PC-9 (cell line): ENCODE measurements at regions not wholly inside any gene's neighbourhood (a gene's known extent, or its start where the extent isn't known, plus 50 kb on each side); places are given as distances from the start of the nearest gene placed in this dataset.
"Not testable (repeated sequence)": the region's sequence is repeated elsewhere in the genome, so short reads cannot be mapped to it uniquely, and the experiment has no call there.

ENCODE experiments used
- BruUV-seq: library from RNA; stranded (reverse); fragments of 400-500 nt; replicated peaks from 2 replicates; lab custom pipeline; 2021; lab: Mats Ljungman, UMichigan
- CTCF ChIA-PET: fragments of 300-600 bp; sonication (Branson Sonifier 250); formaldehyde crosslinking; loops from one replicate; lab custom pipeline; 2022; ENCODE audit warnings: antibody characterized with exemption; lab: Charles Lee
- POLR2A ChIA-PET: fragments of 300-600 bp; sonication (Branson Sonifier 250); formaldehyde crosslinking; loops from one replicate; lab custom pipeline; 2022; ENCODE audit warnings: antibody characterized with exemption; ENCODE audit not compliant: unreplicated experiment; lab: Charles Lee
- DNase-seq, 2 experiments: peaks; one replicate each; pipeline versions ENCODE4 v3.0.0 to v3.0.0-alpha.2; 2015 to 2022; ENCODE audit warnings: mixed read lengths in 1 of 2
- H2AFZ ChIP-seq: fragments of 200-600 bp; sonication (generic); 2 replicates; pipeline ENCODE4 v1.8.1; 2017; ENCODE audit warnings: antibody characterized with exemption
- H3F3A ChIP-seq: fragments of 200-600 bp; sonication (generic); 2 replicates; pipeline ENCODE4 v1.8.1; 2017; ENCODE audit warnings: antibody characterized with exemption, mild to moderate bottlenecking, low read depth; ENCODE audit not compliant: insufficient read depth
- H3K27ac ChIP-seq: fragments of 200-600 bp; sonication (generic); 2 replicates; pipeline ENCODE4 v1.6.1; 2016; ENCODE audit warnings: mixed run types
- H3K27me3 ChIP-seq: fragments of 200-600 bp; sonication (generic); 2 replicates; pipeline ENCODE4 v1.6.1; 2016; ENCODE audit warnings: low read depth, mixed run types; ENCODE audit not compliant: insufficient read depth
- H3K36me3 ChIP-seq: fragments of 200-600 bp; sonication (generic); 2 replicates; pipeline ENCODE4 v1.6.1; 2016; ENCODE audit warnings: low read depth, mixed run types
- H3K4me1 ChIP-seq: fragments of 200-600 bp; sonication (generic); replicated peaks from 2 replicates; pipeline ENCODE4 v1.6.1; 2016; ENCODE audit warnings: mixed run types; ENCODE audit not compliant: insufficient read depth
- H3K4me2 ChIP-seq: fragments of 200-600 bp; sonication (generic); 2 replicates; pipeline ENCODE4 v1.6.1; 2017; ENCODE audit warnings: mixed run types
- H3K4me3 ChIP-seq: fragments of 200-600 bp; sonication (generic); 2 replicates; pipeline ENCODE4 v1.6.1; 2016; ENCODE audit warnings: mixed run types
- H3K79me2 ChIP-seq: fragments of 200-600 bp; sonication (generic); 2 replicates; pipeline ENCODE4 v1.6.1; 2017; ENCODE audit warnings: low read depth, mixed run types
- H3K9me2 ChIP-seq: fragments of 200-600 bp; sonication (generic); 2 replicates; pipeline ENCODE4 v1.8.1; 2017; ENCODE audit warnings: mild to moderate bottlenecking; ENCODE audit not compliant: insufficient read depth
- H3K9me3 ChIP-seq: fragments of 200-600 bp; sonication (generic); 2 replicates; pipeline ENCODE4 v1.8.1; 2016; ENCODE audit warnings: low read depth; ENCODE audit not compliant: insufficient read depth
- H4K20me1 ChIP-seq: fragments of 200-600 bp; sonication (generic); 2 replicates; pipeline ENCODE4 v1.8.1; 2017; ENCODE audit not compliant: insufficient read depth
- EZH2 ChIP-seq: fragments of 200-600 bp; sonication (generic); IDR thresholded peaks from 2 replicates; pipeline ENCODE4 v1.8.0; 2017; ENCODE audit warnings: antibody characterized with exemption, low read depth
- intact Hi-C: fragments of 100-400 bp; cut with micrococcal nuclease; formaldehyde crosslinking; loops from one replicate; pipeline ENCODE4 v1.10.0; 2022; ENCODE audit not compliant: unreplicated experiment
- TF ChIP-seq, protein P1 (sequence below): fragments of 200-600 bp; sonication (generic); conservative IDR thresholded peaks from 2 replicates; pipeline ENCODE4 v1.6.1; 2017; ENCODE audit warnings: mixed run types, antibody characterized with exemption, mild to moderate bottlenecking, moderate library complexity

DNA sequence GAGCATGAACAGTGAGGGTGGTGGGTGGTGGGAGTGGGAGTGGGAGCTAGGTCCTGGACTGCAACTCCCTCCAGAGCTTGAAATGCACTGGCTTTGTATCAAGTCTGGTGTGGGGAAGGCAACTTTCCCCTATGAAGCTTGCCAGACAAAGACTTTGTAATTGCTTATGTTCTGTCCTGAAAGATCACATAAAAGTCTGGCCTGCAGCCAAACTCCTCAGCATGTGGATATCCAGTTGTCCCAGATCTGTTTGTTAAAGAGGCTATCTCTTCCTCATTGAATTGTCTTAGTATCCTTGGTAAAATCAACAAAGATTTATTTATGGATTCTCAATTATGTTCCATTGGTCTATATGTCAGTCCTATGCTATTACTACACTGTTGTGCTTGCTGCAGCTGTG lies 607.9 kb downstream of the GLUD2 start:
- no peak overlapping the region for H2AFZ ChIP-seq
- H3K27ac ChIP-seq: no peak overlapping the region
- H3K79me2 ChIP-seq: no peaks in the 10 kb centered on the region
- H3F3A ChIP-seq: no peaks in the 10 kb centered on the region
- ChIA-PET POLR2A (no interaction called here), CTCF (no interaction called here)
- no TSS peak for BruUV-seq
- no peaks in the 10 kb centered on the region for H3K9me2 ChIP-seq
- no peak for DNase-seq
- no peaks in the 10 kb centered on the region for H3K4me1 ChIP-seq
- H3K9me3 ChIP-seq: no peaks in the 10 kb centered on the region; the same call in 1 of the 2 replicates
- TF ChIP-seq EZH2: no peak
- TF ChIP-seq, protein P1, sequence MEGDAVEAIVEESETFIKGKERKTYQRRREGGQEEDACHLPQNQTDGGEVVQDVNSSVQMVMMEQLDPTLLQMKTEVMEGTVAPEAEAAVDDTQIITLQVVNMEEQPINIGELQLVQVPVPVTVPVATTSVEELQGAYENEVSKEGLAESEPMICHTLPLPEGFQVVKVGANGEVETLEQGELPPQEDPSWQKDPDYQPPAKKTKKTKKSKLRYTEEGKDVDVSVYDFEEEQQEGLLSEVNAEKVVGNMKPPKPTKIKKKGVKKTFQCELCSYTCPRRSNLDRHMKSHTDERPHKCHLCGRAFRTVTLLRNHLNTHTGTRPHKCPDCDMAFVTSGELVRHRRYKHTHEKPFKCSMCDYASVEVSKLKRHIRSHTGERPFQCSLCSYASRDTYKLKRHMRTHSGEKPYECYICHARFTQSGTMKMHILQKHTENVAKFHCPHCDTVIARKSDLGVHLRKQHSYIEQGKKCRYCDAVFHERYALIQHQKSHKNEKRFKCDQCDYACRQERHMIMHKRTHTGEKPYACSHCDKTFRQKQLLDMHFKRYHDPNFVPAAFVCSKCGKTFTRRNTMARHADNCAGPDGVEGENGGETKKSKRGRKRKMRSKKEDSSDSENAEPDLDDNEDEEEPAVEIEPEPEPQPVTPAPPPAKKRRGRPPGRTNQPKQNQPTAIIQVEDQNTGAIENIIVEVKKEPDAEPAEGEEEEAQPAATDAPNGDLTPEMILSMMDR: no peak
- H4K20me1 ChIP-seq: no peaks in the 10 kb centered on the region
- H3K4me3 ChIP-seq: no peak overlapping the region
- no peaks in the 10 kb centered on the region for H3K36me3 ChIP-seq
- no peaks in the 10 kb centered on the region for H3K27me3 ChIP-seq
- intact Hi-C loops: no loop called here
- H3K4me2 ChIP-seq: no peak overlapping the region

DNA sequence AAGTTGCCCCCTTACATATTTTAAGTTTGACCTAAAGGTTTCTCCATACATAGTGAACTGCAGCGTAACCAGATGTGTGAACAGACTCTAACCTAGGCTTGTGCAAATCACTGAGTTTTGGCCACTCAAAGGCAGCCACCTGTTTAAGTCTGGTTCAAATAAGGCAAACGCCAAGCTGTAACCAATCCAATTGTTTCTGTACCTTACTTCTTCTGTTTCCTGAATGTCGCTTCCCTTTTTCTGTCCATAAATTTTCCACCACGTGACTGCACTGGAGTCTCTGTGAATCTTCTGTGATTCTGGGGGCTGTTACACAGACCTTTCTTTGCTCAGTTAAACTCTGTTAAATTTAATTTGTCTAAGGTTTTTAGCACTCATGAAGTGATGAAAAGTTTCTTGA lies 618.8 kb downstream of the GLUD2 start:
- Histone ChIP-seq H3K27me3 (no peaks in the 10 kb centered on the region), H3K27ac (no peak overlapping the region), H3K9me2 (no peaks in the 10 kb centered on the region), H3K9me3 (no peaks in the 10 kb centered on the region), H3K79me2 (no peaks in the 10 kb centered on the region), H3K36me3 (no peaks in the 10 kb centered on the region), H3F3A (no peaks in the 10 kb centered on the region), H2AFZ (no peak overlapping the region), H3K4me3 (no peak overlapping the region), H4K20me1 (no peaks in the 10 kb centered on the region), H3K4me1 (no peaks in the 10 kb centered on the region), H3K4me2 (no peak overlapping the region)
- no peak for DNase-seq
- ChIA-PET POLR2A (no interaction called here), CTCF (no interaction called here)
- intact Hi-C loops: no loop called here
- BruUV-seq: no TSS peak
- no peak for TF ChIP-seq EZH2
- TF ChIP-seq, protein P1: no peak

DNA sequence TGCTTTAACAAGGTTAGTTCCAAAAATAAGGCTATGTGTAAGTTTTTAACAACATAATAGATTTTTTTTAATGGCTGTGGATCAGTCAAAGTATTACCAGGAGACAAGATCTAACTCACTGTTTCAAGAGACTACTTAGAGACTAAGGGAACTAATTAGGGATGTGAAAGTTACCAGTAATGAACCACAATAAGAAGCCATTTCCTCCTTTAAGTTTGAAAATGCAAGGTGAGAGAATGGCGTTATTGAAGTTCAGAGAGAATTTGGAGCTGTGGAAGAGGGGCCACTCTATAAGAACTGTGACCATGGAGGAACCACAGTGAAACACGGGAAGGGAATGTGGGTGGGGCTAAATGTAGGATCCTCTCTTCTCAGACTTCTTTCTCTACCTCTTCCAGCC lies 624.2 kb downstream of the GLUD2 start:
- CTCF ChIA-PET: no interaction called here
- H3K9me2 ChIP-seq: no peaks in the 10 kb centered on the region
- intact Hi-C loops: no loop called here
- H3K4me2 ChIP-seq: no peak overlapping the region
- no peaks in the 10 kb centered on the region for H3K36me3 ChIP-seq
- TF ChIP-seq, protein P1: no peak
- no peak for TF ChIP-seq EZH2
- DNase-seq: no peak
- no peak overlapping the region for H3K4me3 ChIP-seq
- no peak overlapping the region for H3K27ac ChIP-seq
- H4K20me1 ChIP-seq: no peaks in the 10 kb centered on the region
- no peaks in the 10 kb centered on the region for H3K27me3 ChIP-seq
- BruUV-seq: no TSS peak
- no peaks in the 10 kb centered on the region for H3K4me1 ChIP-seq
- POLR2A ChIA-PET: no interaction called here
- H3K9me3 ChIP-seq: peaks cover 12% of the 10 kb centered on the region; the same call in 1 of the 2 replicates
- H3K79me2 ChIP-seq: no peaks in the 10 kb centered on the region
- H3F3A ChIP-seq: no peaks in the 10 kb centered on the region
- no peak overlapping the region for H2AFZ ChIP-seq

DNA sequence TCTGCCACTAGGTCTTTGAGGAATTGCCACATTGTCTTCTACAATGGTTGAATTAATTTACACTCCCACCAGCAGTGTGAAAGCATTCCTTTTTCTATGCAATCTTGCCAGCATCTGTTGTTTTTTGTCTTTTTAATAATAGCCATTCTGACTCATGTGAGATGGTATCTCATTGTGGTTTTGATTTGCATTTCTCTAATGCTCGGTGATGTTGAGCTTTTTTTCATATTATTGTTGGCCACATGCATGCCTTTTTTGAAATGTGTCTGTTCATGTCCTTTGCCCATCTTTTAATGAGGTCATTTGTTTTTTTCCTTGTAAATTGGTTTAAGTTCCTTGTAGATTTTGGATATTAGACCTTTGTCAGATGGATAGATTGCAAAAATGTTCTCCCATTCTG lies 661.8 kb downstream of the GLUD2 start:
- H4K20me1 ChIP-seq, H3K4me2 ChIP-seq, H3K36me3 ChIP-seq, H2AFZ ChIP-seq, H3K4me3 ChIP-seq, H3K27me3 ChIP-seq, H3K9me2 ChIP-seq, H3K27ac ChIP-seq, H3F3A ChIP-seq, BruUV-seq, POLR2A ChIA-PET, H3K79me2 ChIP-seq, H3K9me3 ChIP-seq, H3K4me1 ChIP-seq, CTCF ChIA-PET, DNase-seq: not testable (repeated sequence)
- intact Hi-C loops: loop anchor here (10.0 kb wide), 1 partner anchor 674 kb away; no protein-coding TSS in a partner anchor
